ENCODE measurements at regions not wholly inside any gene's neighbourhood (a gene's known extent, or its start where the extent isn't known, plus 50 kb on each side); places are given as distances from the start of the nearest gene placed in this dataset.

DNA sequence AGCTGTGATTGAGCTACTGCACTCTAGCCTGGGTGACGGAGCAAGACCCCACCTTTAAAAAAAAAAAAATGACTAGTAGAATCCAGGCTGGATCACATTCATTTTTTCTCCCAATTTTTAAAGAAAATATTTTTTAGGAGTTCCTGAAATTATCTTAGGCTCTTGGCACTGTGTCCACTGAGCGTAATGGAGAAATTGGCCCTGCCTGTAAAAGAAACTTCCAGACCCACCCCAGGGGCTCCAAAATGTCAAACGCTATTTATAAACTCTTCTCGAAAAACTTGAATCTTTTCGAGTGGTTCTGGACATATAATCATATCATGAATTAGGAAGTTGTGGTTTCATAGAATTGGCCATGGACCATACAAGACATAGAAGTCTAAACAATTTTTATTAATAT lies 300.2 kb upstream of the RGMA start:
- no peak overlapping the region for H4K5ac ChIP-seq (ENCODE audit: low read depth, low read length)
- no TSS peak for BruUV-seq (replicated peaks)
- in situ Hi-C loops (cut with MboI; ENCODE audit: low sequenced_read_pairs): no loop called here
- H3K4me3 ChIP-seq (ENCODE audit: insufficient read depth, low read depth, low read length): no peak overlapping the region
- H3K9me1 ChIP-seq (ENCODE audit: insufficient read depth, low read length): no peaks in the 10 kb centered on the region
- TF ChIP-seq NFE2L2 (IDR thresholded peaks at IDR 0.05; ENCODE audit: low read depth, low read length): no peak
- TF ChIP-seq CEBPB (IDR thresholded peaks at IDR 0.05; ENCODE audit: low read depth, low read length): no peak
- no peak for TF ChIP-seq SMC3 (IDR thresholded peaks at IDR 0.05; ENCODE audit: low read depth, low read length)
- no peak for TF ChIP-seq POLR2A (IDR thresholded peaks at IDR 0.05; ENCODE audit: low read depth, low read length)
- TF ChIP-seq, protein P1, sequence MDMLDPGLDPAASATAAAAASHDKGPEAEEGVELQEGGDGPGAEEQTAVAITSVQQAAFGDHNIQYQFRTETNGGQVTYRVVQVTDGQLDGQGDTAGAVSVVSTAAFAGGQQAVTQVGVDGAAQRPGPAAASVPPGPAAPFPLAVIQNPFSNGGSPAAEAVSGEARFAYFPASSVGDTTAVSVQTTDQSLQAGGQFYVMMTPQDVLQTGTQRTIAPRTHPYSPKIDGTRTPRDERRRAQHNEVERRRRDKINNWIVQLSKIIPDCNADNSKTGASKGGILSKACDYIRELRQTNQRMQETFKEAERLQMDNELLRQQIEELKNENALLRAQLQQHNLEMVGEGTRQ (IDR thresholded peaks at IDR 0.05; ENCODE audit: low read depth, low read length): no peak
- no peak for TF ChIP-seq MXI1 (IDR thresholded peaks at IDR 0.05; ENCODE audit: borderline replicate concordance, low read depth, low read length)
- TF ChIP-seq BHLHE40 (IDR thresholded peaks at IDR 0.05; ENCODE audit: low read depth, low read length): no peak
- no peak for TF ChIP-seq FOS (IDR thresholded peaks at IDR 0.05; ENCODE audit: low read depth, low read length)
- TF ChIP-seq RCOR1 (IDR thresholded peaks at IDR 0.05; ENCODE audit: insufficient replicate concordance, low read length): no peak
- no peak for TF ChIP-seq CHD1 (IDR thresholded peaks at IDR 0.05; ENCODE audit: low read depth, low read length)
- TF ChIP-seq, protein P2, sequence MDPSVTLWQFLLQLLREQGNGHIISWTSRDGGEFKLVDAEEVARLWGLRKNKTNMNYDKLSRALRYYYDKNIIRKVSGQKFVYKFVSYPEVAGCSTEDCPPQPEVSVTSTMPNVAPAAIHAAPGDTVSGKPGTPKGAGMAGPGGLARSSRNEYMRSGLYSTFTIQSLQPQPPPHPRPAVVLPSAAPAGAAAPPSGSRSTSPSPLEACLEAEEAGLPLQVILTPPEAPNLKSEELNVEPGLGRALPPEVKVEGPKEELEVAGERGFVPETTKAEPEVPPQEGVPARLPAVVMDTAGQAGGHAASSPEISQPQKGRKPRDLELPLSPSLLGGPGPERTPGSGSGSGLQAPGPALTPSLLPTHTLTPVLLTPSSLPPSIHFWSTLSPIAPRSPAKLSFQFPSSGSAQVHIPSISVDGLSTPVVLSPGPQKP (IDR thresholded peaks at IDR 0.05; ENCODE audit: borderline replicate concordance, low read depth, low read length): no peak
- TF ChIP-seq MAFK (IDR thresholded peaks at IDR 0.05; ENCODE audit: low read depth, low read length): no peak
- TF ChIP-seq RAD21 (IDR thresholded peaks at IDR 0.05; ENCODE audit: low read length): no peak
- no peak overlapping the region for H3K27ac ChIP-seq (ENCODE audit: insufficient read depth, low read length)
- H3K36me3 ChIP-seq (ENCODE audit: control insufficient read depth, insufficient read depth, low read length): no peaks in the 10 kb centered on the region
- H3K18ac ChIP-seq (ENCODE audit: low read depth, low read length): no peak overlapping the region
- H3K4me2 ChIP-seq (ENCODE audit: low read depth, low read length): no peak overlapping the region
- no peak overlapping the region for H3K14ac ChIP-seq (replicated peaks; ENCODE audit: low read depth, low read length)
- no peak for DNase-seq
- no peak overlapping the region for H4K8ac ChIP-seq (ENCODE audit: low read depth in 2 of 2, low read length in 2 of 2)
- no peaks in the 10 kb centered on the region for H4K20me1 ChIP-seq (ENCODE audit: insufficient read depth, low read length)
- H3K4me1 ChIP-seq (ENCODE audit: control insufficient read depth, insufficient read depth, low read length): no peaks in the 10 kb centered on the region
- ATAC-seq (ENCODE audit: low read depth): no peak
- dilution Hi-C loops (cut with HindIII; ENCODE audit: low sequenced_read_pairs, unreplicated experiment): no loop called here
- ChIA-PET POLR2A (ENCODE audit: unreplicated experiment) (no interaction called here), CTCF (no interaction called here)
- no peak overlapping the region for H3K23ac ChIP-seq (ENCODE audit: low read depth, low read length)
- H2BK5ac ChIP-seq (ENCODE audit: low read depth, low read length, poor library complexity, severe bottlenecking): no peak overlapping the region
- no peak overlapping the region for H3K56ac ChIP-seq (ENCODE audit: extremely low read depth, insufficient read depth, low read length)
- no peak overlapping the region for H2BK20ac ChIP-seq (ENCODE audit: low read depth, low read length)
- no peak overlapping the region for H3K4ac ChIP-seq (ENCODE audit: low read depth, low read length)
- no CpG with 5 or more reads among the region's 5 CpGs for WGBS, 2 experiments (ENCODE audit: extremely low coverage in 2 of 2, insufficient read length in 1 of 2)
- no peak overlapping the region for H3K9ac ChIP-seq (ENCODE audit: low read depth, low read length)
- no peak overlapping the region for H2AK5ac ChIP-seq (ENCODE audit: low read depth, low read length)
- no peak overlapping the region for H2BK120ac ChIP-seq (ENCODE audit: low read depth, low read length)
- H3K9me3 ChIP-seq (ENCODE audit: control insufficient read depth, insufficient read depth, low read length): peaks cover 15% of the 10 kb centered on the region
- intact Hi-C loops (cut with micrococcal nuclease): no loop called here
- H2BK15ac ChIP-seq (ENCODE audit: low read depth, low read length): no peak overlapping the region
- no peak overlapping the region for H4K91ac ChIP-seq (ENCODE audit: insufficient read depth, low read depth, low read length)
- H2AFZ ChIP-seq (replicated peaks; ENCODE audit: low read length, poor library complexity): no peak overlapping the region
- no peaks in the 10 kb centered on the region for H3K27me3 ChIP-seq (ENCODE audit: control insufficient read depth, insufficient read depth, low read length)
- no peaks in the 10 kb centered on the region for H3K79me1 ChIP-seq (ENCODE audit: low read depth in 1 of 2, low read length in 2 of 2)
- no peak overlapping the region for H2AK9ac ChIP-seq (replicated peaks; ENCODE audit: low read depth, low read length, poor library complexity)
